GM21717 (cell line): ENCODE measurements at regions not wholly inside any gene's neighbourhood (a gene's known extent, or its start where the extent isn't known, plus 50 kb on each side); places are given as distances from the start of the nearest gene placed in this dataset.

Source experiments
- ATAC-seq: cut with Tn5 transposase; IDR thresholded peaks from one replicate; pipeline ENCODE4 v1.9.1; 2021; ENCODE audit warnings: mild to moderate bottlenecking, moderate library complexity; ENCODE audit not compliant: unreplicated experiment

DNA sequence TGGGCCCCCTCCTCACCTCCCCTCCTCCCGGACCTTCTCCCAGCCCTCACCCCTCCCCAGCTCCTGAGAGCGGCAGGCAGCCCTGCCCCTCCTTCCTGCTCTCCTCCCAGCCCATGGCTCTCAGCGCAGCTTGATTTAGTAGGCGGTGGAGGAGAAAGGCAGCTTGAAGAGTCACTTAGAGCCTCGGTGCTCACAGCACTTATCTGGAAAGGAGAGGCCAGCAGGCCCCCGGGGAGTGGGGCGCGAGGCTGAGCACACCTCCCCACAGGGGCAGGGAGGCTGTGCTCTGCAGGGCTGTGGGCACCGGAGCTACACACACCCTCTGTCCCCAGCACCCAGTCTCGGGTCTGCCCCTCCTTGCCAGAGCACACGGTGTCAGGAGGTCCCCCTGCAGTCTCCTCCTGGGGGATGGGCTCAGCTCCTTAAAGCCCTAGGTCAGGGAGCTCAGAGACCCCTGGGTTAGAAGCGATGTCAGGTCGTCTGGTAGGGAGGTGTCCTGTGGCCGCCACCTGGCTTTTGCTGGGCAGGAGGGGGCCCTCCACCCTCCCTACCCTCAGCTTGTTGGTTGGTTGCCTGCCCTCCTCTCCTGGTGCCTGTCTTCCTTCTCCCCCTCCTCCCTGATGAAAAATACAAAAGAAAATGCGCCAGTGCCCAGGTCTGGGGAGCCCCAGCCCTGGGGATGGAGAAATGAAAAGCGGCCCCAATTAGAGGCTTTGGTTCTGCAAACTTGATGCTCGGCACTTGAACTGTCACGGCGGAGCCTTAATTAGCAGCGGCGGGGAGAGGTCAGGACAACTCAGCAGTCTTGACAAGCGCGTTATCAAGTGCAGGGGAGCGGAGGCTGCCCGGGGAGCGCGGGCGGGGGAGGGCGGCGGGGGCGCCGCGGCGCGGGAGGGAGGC, 151.1 kb upstream of the GSE1 start:
- ATAC-seq: no peak

- ATAC-seq: no peak
Observed at GRCh38 chr16:85462714-85463611, 150.2 kb upstream of the GSE1 start.

GRCh38 chr16:85463672-85464382, 149.3 kb upstream of the GSE1 start:
- no peak for ATAC-seq

GRCh38 chr16:85464383-85465305, 148.5 kb upstream of the GSE1 start:
- ATAC-seq: no peak

- ATAC-seq: no peak
Observed at GRCh38 chr16:85465328-85466303, 147.5 kb upstream of the GSE1 start.

- no peak for ATAC-seq
Observed at GRCh38 chr16:85466304-85466700, 146.8 kb upstream of the GSE1 start.

- no peak for ATAC-seq
Observed at GRCh38 chr16:85466989-85467388, 146.1 kb upstream of the GSE1 start.

DNA sequence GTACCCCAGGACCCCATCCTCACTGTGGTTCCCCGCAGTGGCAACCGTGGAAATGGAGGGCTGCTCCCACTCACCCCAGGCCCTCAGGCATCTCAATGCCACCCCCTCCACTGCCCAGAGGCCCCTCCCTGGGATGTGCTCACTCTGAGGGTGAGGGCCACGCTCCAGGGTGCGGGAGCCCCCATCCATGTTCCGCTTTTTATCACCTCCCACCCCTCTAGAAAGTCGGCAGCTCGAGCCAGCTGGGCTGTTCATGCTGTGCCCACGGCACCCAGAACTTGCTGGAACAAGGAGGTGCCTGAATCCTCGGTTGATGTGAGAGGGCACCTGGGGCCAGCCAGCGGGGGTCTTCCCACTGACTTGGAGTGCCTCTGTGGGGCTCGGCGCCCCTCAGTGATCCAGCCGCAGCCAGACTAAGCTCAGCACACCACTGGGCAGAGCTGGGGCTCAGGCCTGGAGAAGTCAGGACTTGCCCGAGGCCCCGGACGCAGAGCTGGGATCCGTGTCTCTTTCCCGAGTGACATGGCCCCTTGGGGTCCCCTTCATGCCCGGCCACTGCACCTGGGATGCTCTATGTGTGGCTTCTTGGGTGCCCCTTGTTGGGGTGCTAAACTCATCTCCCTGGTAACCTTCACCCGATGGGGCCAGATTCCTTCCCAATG, 143.1 kb upstream of the GSE1 start:
- ATAC-seq: no peak

GRCh38 chr16:85470873-85471272, 142.2 kb upstream of the GSE1 start:
- ATAC-seq: no peak

GRCh38 chr16:85471469-85472431, 141.4 kb upstream of the GSE1 start:
- ATAC-seq: no peak

DNA sequence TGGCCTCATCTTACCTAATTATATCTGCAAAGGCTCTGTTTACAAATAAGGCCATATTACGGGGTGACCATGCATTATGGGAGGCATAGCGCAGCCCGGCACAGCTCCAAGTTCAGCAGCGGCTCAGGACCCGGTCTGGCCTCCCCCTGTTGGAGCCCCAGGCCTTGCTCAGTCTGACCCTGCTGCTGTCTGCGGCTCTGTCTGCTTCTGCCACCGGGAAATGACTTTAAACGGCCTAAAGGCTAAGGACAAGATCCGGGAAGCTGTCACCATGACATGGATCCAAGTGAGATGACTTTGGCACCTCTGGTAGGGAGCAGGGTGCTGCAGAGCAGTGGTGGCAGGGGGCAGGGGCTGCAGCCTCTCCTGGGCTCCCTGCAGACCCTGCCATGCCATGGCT, 140.6 kb upstream of the GSE1 start:
- ATAC-seq: no peak

- no peak for ATAC-seq
Observed at GRCh38 chr16:85473323-85473722, 139.8 kb upstream of the GSE1 start.

GRCh38 chr16:85473909-85474620, 139.1 kb upstream of the GSE1 start:
- ATAC-seq: no peak

DNA sequence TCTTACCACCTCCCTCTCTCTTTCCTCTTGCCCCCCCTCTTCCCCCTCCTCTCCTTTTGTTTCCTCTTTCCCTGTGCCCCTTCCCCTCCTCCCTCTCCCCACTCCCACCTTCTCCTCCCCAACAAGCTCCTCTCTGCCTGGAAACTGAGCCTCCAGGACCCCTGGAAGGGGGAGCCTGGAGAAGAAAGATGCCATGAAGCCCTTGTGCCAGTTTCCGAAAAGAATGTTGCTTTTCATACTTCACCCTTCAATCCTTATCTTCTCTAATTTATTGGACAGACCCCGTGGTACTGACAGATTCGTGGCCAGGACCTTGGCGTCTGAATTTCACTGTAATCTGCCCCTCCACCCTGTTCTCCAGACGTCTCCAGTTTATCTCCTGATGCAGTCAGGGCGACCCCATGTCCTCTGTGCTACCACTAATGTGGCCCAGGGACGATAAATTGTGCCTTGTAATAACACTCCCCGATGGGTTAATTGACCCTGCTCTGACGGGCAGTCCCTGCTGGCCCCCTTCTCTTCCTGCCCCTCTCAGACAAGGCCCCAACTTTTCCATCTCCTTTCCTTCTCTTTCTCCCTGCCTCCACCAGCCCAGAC, 138.4 kb upstream of the GSE1 start:
- ATAC-seq: no peak

DNA sequence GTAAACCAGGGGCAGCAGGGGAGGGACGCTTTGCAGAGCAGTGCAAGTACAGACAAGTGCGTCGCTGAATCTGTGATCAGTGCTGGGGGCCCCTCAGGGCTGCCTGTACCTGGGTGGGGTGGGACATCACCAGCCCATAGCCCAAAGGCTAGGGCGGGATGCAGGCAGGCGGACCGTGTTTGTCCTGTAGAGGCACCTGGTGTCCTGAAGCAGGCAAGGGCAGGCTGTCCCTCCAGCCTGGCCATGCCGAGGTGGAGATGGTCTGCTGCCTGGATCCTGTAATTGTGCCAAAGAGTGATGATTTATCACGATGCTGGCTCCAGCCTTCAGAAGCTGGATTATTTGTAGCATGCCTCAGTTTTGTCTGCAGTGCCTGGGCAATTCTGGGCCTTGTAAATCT, 137.9 kb upstream of the GSE1 start:
- no peak for ATAC-seq

GRCh38 chr16:85475691-85476300, 137.3 kb upstream of the GSE1 start:
- no peak for ATAC-seq
